H7 (cell line): ENCODE measurements at regions not wholly inside any gene's neighbourhood (a gene's known extent, or its start where the extent isn't known, plus 50 kb on each side); places are given as distances from the start of the nearest gene placed in this dataset.

Experiments used
- DNase-seq: peaks from one replicate; pipeline ENCODE4 v3.0.0; 2012
- H3K27me3 ChIP-seq: 2 replicates; pipeline ENCODE4 v1.6.0; 2011; ENCODE audit warnings: mild to moderate bottlenecking, low read length; ENCODE audit not compliant: control insufficient read depth, insufficient read depth
- H3K36me3 ChIP-seq: replicated peaks from 2 replicates; pipeline ENCODE4 v1.5.1; 2011; ENCODE audit warnings: low read length; ENCODE audit not compliant: control insufficient read depth, insufficient read depth
- H3K4me3 ChIP-seq: 2 replicates; pipeline ENCODE4 v1.5.1; 2011; ENCODE audit warnings: low read depth, mild to moderate bottlenecking, control low read depth, low read length, moderate library complexity; ENCODE audit not compliant: insufficient read depth

- Histone ChIP-seq H3K4me3 (no peak overlapping the region), H3K27me3 (no peaks in the 10 kb centered on the region), H3K36me3 (no peaks in the 10 kb centered on the region)
- DNase-seq, result no peak
Observed at GRCh38 chr7:96422388-96422787, 100.5 kb upstream of the SLC25A13 start.

DNA sequence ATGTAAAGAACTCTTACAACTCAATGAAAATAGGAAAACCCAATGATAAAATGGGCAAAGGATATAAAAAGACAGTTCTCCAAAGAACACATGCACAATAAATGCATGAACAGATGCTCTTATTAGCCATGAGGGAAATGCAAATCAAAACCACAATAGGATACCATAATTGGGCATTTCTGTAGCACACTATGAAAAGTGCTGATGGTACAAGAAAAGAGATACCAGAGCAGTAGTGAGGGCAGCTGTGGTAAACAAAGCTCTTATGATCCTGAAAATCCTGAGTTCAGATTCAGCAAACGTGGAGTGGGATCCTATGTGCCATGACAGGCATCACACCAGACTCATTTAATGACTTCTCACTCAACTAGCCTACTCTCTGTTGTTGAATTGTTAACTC lies 96.7 kb upstream of the SLC25A13 start:
- DNase-seq, result no peak
- H3K36me3 ChIP-seq, result no peaks in the 10 kb centered on the region
- H3K4me3 ChIP-seq, result no peak overlapping the region
- no peaks in the 10 kb centered on the region for H3K27me3 ChIP-seq

GRCh38 chr7:96417784-96418183 lies 95.9 kb upstream of the SLC25A13 start:
- DNase-seq, result no peak
- H3K4me3 ChIP-seq, result no peak overlapping the region
- H3K27me3 ChIP-seq, result no peaks in the 10 kb centered on the region
- H3K36me3 ChIP-seq, result no peaks in the 10 kb centered on the region

DNA sequence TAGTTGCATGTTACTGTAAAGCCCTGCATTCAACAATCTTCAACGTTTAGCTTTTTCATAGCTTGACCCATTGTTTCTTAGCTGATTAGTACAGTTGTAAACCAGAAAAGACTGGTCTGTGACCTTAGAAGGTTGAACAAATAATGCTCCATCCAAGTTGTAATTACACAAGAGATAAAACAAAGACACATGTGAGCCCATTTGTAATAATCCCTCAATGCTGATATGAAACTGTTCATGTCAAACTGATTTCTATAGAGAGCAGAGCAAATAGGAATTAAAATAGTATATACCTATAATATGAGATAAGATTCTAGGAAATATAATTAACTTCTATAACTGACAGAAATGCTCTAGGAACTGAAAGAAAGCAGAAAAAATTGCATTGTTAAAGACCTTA lies 94.7 kb upstream of the SLC25A13 start:
- H3K4me3 ChIP-seq, result no peak overlapping the region
- H3K27me3 ChIP-seq, result no peaks in the 10 kb centered on the region
- no peak for DNase-seq
- no peaks in the 10 kb centered on the region for H3K36me3 ChIP-seq

DNA sequence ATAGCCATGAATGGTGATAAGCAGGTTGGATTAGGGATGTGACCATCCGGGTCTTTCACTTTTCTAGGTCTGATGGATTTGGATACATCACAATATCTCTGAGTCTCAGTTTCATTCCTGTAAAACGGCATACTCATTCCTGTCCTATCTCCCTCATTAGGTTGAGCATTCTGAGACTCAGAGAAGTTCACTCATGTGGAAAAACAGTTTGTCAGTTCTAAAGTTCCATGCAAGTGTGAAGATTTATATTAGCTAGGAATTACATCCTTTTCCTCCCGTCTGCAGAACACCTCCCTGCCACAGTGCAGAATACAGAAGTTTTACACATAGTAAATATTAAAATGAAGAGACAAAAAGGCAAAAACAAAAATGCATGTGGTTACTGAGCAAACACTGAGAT lies 94.2 kb upstream of the SLC25A13 start:
- no peaks in the 10 kb centered on the region for H3K27me3 ChIP-seq
- H3K4me3 ChIP-seq, result no peak overlapping the region
- no peaks in the 10 kb centered on the region for H3K36me3 ChIP-seq
- no peak for DNase-seq

DNA sequence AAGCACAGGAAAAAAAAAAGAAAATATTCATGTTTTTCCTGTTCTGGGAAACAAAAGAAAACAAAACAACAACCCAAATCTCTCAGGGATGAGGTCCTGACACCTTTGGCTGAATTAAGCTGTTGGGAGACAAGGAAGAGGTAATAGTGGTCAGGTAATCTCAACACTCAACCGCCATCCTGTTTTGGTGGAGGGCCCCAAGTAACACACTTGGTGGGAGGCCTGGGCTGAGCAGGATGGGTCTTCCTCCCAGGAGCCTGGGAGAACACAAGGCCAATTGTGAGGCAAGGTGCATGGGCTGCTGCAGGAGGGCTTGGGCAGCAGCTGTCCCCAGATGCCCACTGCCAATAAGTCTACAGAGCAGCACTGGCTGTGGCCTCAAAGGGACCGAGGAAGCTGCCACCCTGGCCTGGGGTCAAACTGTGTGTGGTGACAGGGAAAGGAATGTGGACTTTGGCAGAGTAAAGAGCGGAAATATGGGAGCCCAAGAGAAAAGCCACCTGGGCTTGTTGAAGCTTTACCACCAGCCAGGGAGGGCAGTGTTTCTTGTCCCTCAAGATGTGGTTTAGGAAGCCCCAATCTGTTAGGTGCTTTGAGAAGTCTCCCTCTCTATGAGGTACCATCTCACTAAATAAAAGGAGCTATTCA lies 93.5 kb upstream of the SLC25A13 start:
- H3K4me3 ChIP-seq, result no peak overlapping the region
- DNase-seq, result peak; percentile 4
- H3K36me3 ChIP-seq, result no peaks in the 10 kb centered on the region
- no peaks in the 10 kb centered on the region for H3K27me3 ChIP-seq

GRCh38 chr7:96414931-96415292 lies 93.0 kb upstream of the SLC25A13 start:
- H3K36me3 ChIP-seq, result no peaks in the 10 kb centered on the region
- DNase-seq, result peak; percentile 30
- H3K27me3 ChIP-seq, result no peaks in the 10 kb centered on the region
- H3K4me3 ChIP-seq, result no peak overlapping the region

DNA sequence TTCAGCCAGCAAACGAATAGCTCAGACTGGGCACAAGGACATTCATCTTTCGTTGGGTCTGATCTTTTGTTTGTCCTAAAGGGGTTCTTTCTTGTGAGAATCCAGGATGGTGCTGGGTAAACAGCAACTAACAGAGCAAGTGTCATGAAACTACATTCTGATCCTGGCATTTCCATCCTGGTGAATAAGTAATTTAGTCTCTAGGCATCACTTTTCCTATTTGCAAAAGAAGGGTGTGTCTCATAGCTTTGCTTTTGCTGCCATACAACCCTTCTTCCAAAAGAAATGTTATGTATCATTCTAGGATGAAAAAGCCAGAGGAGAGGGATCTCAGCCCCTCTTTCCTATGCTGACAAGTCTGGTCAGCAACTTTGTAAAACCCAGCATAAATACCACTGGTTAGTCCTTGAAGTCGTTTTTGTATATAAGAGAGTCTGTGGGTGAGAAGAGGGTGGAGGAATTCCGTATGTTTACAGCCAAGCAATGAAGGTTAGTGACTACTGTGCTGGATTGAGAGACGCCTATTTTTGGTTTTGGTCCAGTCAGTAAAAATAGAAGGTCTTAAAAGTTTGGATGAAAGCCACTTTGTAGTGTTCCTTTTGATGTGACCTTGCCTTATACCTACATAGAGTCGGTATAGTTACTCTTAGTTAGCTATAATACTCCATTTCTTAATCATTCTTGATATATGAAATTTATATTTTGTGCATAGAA lies 88.4 kb upstream of the SLC25A13 start:
- Histone ChIP-seq H3K36me3 (no peaks in the 10 kb centered on the region), H3K27me3 (no peaks in the 10 kb centered on the region), H3K4me3 (no peak overlapping the region)
- no peak for DNase-seq

DNA sequence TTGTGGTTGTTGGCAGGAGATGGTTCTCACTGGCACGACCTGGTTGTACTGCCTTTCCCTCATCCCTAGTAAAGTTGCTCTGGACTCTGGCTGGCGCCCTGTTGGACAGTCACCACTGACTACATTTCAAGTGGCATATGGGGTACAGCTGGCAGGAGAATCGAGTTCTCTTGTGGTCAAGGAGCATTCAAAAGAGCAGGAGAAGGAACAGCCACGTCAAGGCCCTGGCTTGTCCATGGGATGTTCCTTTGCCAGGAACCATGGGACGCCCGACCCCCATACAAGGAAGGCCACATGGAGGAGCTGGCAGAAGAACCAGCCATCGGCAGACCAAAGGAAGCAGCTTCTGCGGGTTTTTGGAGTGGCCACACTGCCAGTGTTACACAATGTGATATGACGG lies 87.0 kb upstream of the SLC25A13 start:
- H3K36me3 ChIP-seq, result no peaks in the 10 kb centered on the region
- DNase-seq, result no peak
- no peak overlapping the region for H3K4me3 ChIP-seq
- no peaks in the 10 kb centered on the region for H3K27me3 ChIP-seq

DNA sequence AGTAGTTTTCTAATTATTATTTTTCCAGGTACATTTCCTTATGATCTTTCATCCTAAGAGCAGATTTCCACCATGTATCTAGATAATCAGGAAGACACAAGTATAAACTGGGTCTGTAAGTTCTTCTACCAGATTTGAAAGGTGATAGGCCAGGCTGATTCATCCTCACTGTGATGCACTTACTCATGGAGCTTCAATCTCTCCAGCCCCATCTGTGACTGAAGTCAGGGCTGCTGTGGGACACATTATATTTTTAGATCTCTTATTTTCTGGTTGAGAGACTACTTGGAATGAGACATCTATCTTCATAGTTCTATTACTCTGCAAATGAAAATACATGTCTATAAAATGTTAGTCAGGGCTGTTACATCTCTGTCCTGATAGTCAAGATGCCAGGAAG lies 85.5 kb upstream of the SLC25A13 start:
- Histone ChIP-seq H3K4me3 (no peak overlapping the region), H3K36me3 (no peaks in the 10 kb centered on the region), H3K27me3 (no peaks in the 10 kb centered on the region)
- no peak for DNase-seq

DNA sequence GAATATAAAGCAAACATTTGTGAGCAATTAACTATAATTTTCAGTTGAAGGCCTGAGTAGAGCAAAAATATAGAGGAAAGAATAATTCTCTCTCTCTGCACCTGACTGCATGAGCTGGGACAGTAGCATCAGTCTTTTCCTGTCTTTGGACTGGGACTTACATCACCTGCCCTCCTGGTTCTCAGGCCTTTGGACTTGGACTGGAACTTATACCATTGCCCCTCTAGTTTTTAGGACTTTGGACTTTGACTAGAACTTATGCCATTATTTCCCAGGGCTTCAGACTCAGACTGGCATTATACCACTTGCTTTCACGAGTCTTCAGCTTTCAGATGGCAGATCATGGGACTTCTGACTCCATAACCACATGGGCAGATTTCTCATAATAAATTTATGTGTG lies 81.0 kb upstream of the SLC25A13 start:
- DNase-seq, result no peak
- no peaks in the 10 kb centered on the region for H3K36me3 ChIP-seq
- H3K4me3 ChIP-seq, result no peak overlapping the region
- H3K27me3 ChIP-seq, result no peaks in the 10 kb centered on the region

DNA sequence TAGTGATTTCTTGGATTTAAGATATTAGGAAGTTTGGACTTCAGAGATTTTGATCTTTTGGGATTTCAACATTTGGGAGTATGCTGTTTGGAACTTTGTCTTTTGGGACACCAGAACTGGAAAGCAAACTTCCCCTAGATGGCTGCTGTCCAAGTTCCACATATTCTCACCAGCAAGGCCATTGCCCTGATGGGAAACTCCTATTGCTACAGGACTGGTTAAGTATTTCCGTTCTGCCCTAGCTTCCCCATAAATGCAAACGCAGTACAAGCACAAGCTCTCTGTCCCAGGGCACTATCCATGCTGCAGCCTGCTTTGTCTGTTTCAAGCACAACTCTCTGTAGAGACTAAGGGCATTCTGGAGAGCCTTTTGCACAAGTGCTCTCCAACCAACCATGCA lies 79.3 kb upstream of the SLC25A13 start:
- no peaks in the 10 kb centered on the region for H3K27me3 ChIP-seq
- H3K4me3 ChIP-seq, result no peak overlapping the region
- no peaks in the 10 kb centered on the region for H3K36me3 ChIP-seq
- no peak for DNase-seq

GRCh38 chr7:96400518-96400917 lies 78.6 kb upstream of the SLC25A13 start:
- no peaks in the 10 kb centered on the region for H3K27me3 ChIP-seq
- no peak for DNase-seq
- H3K36me3 ChIP-seq, result no peaks in the 10 kb centered on the region
- no peak overlapping the region for H3K4me3 ChIP-seq

DNA sequence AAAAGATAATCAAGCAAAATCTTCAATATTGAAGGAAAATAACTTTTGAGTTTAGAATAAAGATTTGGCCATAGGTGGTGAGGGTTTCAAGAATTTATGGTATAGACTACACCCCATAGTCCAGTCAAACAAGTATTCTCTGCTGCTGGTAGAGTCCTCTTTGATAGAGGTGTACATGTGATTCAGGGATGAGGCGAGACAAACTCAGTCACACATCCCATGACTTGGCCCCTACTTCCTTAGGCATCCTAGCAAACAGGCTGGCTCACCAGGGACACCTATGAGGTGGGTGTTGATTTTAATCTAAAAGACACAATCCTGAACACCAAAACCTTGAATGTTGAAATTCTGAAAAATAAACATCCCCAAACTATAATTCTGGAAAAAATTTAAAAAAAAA lies 78.1 kb upstream of the SLC25A13 start:
- no peaks in the 10 kb centered on the region for H3K36me3 ChIP-seq
- H3K4me3 ChIP-seq, result no peak overlapping the region
- DNase-seq, result no peak
- no peaks in the 10 kb centered on the region for H3K27me3 ChIP-seq

DNA sequence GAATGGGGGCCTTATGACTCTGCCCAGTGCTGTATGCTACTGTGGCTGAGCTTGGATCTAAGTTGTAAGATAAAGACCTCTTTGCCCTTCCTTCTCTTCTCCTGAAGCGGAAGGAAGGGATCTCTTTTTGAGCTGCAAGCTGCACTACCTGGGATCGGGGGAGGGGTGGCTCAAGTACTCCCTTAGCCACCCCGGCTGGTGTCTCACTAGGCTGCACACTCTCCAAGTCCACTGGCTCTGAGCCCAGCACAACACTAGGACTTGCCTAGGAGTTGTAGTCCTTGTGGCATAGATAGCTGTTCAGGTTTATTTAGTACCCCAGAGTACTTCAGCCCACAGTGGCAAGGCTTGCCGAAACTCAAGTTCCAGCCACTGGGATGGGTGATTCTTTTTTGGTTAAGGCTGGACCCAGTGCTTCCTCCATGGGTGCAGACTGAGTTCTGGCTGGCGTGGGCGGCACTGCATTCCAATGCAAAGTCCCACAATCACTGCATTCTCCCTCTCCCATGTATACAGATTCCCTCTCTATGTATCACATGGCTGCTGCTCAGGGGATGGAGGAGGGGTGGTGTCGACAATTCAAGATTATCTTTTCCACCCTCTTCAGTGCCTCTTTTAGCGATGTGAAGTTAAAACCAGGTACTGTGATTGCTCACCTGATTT lies 76.2 kb upstream of the SLC25A13 start:
- no peak for DNase-seq

More for the DNA sequence above, 76.2 kb upstream of the SLC25A13 start:
- Histone ChIP-seq H3K27me3 (no peaks in the 10 kb centered on the region), H3K36me3 (no peaks in the 10 kb centered on the region), H3K4me3 (no peak overlapping the region)
